ENCODE measurements at regions not wholly inside any gene's neighbourhood (a gene's known extent, or its start where the extent isn't known, plus 50 kb on each side); places are given as distances from the start of the nearest gene placed in this dataset.
"Not testable (repeated sequence)": the region's sequence is repeated elsewhere in the genome, so short reads cannot be mapped to it uniquely, and the experiment has no call there.

DNA sequence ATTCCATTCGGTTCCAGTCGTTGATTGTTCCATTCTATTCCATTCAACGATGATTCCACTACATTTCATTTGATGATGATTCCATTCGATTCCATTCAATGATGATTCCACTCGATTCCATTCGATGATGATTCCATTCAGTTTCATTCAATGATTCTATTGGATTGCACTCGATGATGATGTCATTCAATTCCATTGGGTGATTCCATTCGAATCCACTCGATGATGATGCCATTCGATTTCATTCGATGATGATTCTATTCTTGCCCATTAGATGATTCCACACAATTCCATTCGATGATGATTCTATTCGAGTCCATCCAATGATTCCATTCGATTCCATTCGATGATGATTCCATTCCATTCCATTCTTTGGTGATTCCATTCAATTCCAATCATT lies 1283.7 kb downstream of the TP53TG3F start:
- H3K4me3 Mint-ChIP-seq, result no peak overlapping the region
- no peak for ATAC-seq
- H3K9me3 Mint-ChIP-seq, result peaks cover 35% of the 10 kb centered on the region
- no peaks in the 10 kb centered on the region for H3K27me3 Mint-ChIP-seq
- no peaks in the 10 kb centered on the region for H3K4me1 Mint-ChIP-seq
- peaks cover 4% of the 10 kb centered on the region for H3K36me3 Mint-ChIP-seq
- H3K27ac Mint-ChIP-seq, result no peak overlapping the region

DNA sequence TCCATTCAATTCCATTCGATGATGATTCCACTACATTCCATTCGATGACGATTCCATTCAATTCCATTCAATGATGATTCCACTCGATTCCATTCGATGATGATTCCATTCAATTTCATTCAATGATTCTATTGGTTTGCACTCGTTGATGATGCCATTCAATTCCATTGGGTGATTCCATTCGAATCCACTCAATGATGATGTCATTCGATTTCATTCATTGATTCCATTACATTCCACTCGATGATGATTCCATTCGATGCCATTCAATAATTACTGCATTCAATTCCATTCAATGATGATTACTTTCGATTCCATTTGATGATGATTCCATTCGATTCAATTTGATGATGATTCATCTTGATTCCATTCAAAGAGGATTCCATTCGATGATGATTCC lies 1299.4 kb downstream of the TP53TG3F start:
- Mint-ChIP-seq H3K27me3 (no peaks in the 10 kb centered on the region), H3K4me3 (no peak overlapping the region), H3K9me3 (peaks cover 78% of the 10 kb centered on the region), H3K27ac (no peak overlapping the region), H3K36me3 (no peaks in the 10 kb centered on the region), H3K4me1 (no peaks in the 10 kb centered on the region)
- ATAC-seq, result no peak

DNA sequence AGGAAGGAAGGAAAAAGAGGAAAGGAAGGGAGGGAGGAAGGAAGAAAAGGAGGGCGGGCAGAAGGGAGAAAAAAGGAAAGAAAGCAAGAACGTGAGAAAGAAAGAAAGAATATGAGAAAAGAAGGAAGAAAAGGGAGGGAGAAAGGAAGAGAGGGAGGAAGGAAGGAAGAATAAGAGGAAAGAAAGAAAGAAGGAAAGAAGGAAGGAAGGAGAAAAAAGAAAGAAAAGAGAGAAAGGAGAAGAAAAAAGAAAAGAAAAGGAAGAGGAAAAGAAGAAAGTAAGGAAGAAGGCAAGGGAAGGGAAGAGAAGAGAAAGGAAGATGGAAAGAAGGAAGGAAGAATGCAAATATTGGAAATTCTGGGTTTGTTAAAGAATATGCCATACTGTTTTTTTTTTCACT lies 1332.4 kb downstream of the TP53TG3F start:
- not testable (repeated sequence) for H3K27me3 Mint-ChIP-seq, ATAC-seq, H3K27ac Mint-ChIP-seq, H3K4me3 Mint-ChIP-seq, H3K36me3 Mint-ChIP-seq, H3K4me1 Mint-ChIP-seq
- peaks cover 16% of the 10 kb centered on the region for H3K9me3 Mint-ChIP-seq

DNA sequence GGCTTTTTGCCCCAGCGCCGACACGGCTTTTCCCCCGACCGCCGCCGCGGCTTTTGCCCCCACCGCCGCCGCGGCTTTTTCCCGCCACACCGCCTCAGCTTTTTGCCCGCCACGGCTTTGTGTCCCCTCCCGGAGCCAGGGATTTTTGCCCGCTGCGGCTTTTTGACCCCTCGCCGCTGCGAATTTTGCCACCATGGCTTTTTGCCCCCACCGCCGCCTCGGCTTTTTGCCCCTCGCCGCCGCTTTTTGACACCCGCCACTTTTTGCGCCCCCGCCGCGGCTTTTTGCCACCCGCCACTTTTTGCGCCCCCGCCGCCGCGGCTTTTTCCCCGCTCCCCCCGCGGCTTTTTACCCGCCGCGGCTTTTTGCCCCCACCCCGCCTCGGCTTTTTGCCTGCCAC lies 1342.5 kb downstream of the TP53TG3F start:
- Mint-ChIP-seq H3K9me3 (peaks cover 8% of the 10 kb centered on the region), H3K27ac (no peak overlapping the region), H3K4me3 (no peak overlapping the region), H3K36me3 (no peaks in the 10 kb centered on the region), H3K4me1 (no peaks in the 10 kb centered on the region), H3K27me3 (no peaks in the 10 kb centered on the region)
- ATAC-seq, result no peak

DNA sequence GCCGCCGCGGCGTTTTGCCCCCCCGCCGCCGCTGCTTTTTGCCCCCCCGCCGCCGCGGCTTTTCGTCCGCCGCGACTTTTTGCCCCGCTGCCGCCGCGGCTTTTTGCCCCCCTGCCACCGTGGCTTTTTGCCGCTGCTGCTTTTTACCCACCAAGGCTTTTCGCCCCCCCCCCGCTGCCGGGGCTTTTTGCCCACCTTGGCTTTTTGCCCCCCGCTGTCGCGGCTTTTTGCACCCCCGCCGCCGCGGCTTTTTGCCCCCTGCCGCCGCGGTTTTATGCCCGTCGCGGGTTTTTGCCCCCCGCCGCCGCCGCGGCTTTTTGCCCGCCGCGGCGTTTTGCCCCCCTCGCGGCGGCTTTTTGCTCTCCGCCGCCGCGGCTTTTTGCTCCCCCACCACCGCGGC lies 1343.0 kb downstream of the TP53TG3F start:
- Mint-ChIP-seq H3K9me3 (peaks cover 8% of the 10 kb centered on the region), H3K36me3 (no peaks in the 10 kb centered on the region), H3K27ac (no peak overlapping the region), H3K27me3 (no peaks in the 10 kb centered on the region), H3K4me1 (no peaks in the 10 kb centered on the region), H3K4me3 (no peak overlapping the region)
- no peak for ATAC-seq

DNA sequence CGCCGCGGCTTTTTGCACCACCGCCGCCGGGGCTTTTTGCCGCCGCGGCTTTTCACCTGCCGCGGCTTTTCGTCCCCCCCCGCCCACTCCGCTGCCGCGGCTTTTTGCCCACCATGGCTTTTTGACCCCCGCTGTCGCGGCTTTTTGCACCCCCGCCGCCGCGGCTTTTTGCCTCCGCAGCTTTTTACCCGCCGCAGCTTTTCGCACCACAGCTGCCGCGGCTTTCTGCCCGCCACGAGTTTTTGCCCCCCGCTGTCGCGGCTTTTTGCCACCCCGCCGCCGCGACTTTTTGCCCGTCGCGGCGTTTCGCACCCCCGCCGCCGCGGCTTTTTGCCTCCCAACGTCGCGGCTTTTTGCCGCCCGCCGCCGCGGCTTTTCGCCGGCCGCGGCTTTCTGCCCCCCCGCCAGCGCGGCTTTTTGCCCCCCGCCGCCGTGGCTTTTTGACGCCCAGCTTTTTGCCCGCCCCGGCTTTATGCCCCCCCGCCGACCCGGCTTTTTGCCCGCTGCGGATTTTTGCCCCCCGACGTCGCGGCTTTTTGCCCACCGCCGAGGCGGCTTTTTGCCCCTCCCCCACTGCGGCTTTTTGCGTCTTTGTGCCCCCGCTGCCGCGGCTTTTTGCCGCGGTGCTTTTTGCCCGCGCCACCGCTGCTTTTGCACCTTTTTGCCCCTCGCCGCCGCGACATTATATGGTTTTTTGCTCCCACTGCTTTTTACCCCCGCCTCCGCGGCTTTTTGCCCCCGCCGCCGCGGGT lies 1343.6 kb downstream of the TP53TG3F start:
- H3K27me3 Mint-ChIP-seq, result no peaks in the 10 kb centered on the region
- no peaks in the 10 kb centered on the region for H3K4me1 Mint-ChIP-seq
- ATAC-seq, result no peak

DNA sequence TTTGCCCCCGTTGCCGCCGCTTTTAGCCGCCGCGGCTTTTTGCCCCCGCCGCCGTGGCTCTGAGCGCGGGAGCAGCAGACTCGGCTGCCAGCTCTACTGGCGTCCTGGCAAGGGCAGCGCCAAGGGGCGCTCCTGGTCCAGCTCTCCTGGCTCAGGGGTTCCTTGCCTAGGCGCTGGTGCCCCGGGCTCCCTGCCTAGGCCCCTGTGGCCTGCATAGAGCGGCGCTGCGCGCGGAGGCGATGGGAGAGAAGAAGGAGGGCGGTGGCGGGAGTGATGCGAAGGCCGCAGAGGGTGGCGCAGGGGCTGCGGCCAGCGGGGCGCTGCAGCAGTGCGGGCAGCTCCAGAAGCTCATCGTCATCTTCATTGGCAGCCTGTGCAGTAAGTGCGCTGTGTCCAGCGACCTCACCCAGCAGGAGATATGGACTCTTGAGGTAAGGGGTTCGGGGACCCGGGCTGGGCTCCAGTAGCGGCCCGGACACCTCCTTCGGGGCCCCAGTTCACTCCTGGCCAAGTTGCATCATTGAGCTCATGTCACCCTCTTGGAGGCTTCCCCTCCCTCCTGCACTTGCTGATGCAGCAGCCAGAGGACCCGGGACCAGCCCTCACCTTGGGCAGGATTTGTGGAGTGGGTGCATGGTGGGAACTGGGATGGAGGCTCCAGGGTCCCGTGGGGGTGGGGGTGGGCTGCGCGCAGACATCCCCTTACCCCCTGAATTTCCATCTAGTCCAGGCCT lies 1344.4 kb downstream of the TP53TG3F start:
- Mint-ChIP-seq H3K36me3 (no peaks in the 10 kb centered on the region), H3K4me3 (no peak overlapping the region), H3K9me3 (peaks cover 5% of the 10 kb centered on the region), H3K27me3 (no peaks in the 10 kb centered on the region), H3K4me1 (no peaks in the 10 kb centered on the region), H3K27ac (no peak overlapping the region)
- no peak for ATAC-seq

More for the DNA sequence above, 1343.6 kb downstream of the TP53TG3F start:
- Mint-ChIP-seq H3K9me3 (peaks cover 8% of the 10 kb centered on the region), H3K36me3 (no peaks in the 10 kb centered on the region), H3K4me3 (no peak overlapping the region), H3K27ac (no peak overlapping the region)

DNA sequence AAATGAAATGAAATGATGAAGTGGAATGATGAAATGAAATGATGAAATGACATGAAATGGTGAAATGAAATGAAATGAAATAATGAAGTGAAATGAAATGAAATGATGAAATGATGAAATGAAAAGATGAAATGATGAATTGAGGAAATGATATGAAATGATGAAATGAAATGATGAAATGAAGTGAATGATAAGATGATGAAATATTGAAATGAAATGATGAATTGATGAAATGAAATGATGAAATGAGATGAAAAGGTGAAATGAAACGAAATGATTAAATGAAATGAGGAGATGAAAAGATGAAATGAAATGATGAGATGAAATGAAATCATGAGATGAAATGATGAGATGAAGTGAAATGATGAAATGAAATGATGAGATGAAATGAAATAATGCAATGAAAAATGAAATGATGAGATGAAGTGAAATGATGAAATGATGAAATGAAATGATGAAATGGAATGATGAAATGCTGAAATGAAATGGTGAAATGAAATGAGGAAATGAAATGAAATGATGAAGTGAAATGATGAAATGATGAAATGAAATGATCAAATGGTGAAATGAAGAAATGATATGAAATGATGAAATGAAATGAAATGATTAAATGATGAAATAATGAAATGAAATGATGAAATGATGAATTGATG lies 1347.7 kb downstream of the TP53TG3F start:
- H3K36me3 Mint-ChIP-seq, H3K4me3 Mint-ChIP-seq: not testable (repeated sequence)

DNA sequence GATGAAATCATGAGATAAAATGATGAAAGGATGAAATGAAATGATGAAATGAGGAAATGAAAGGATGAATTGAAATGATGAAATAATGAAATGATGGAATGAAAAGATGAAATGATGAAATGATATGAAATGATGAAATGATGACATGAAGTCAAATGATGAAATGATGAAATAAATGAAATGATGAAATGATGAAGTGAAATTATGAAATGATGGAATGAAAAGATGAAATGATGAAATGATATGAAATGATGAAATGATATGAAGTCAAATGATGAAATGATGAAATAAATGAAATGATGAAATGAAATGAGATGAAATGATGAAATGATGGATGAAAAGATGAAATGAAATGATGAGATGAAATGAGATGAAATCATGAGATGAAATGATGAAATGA lies 1348.4 kb downstream of the TP53TG3F start:
- H3K4me3 Mint-ChIP-seq, H3K36me3 Mint-ChIP-seq, H3K27ac Mint-ChIP-seq, H3K9me3 Mint-ChIP-seq, H3K27me3 Mint-ChIP-seq, ATAC-seq, H3K4me1 Mint-ChIP-seq: not testable (repeated sequence)

More for the DNA sequence above, 1347.7 kb downstream of the TP53TG3F start:
- ATAC-seq, H3K27ac Mint-ChIP-seq, H3K27me3 Mint-ChIP-seq, H3K9me3 Mint-ChIP-seq, H3K4me1 Mint-ChIP-seq: not testable (repeated sequence)

DNA sequence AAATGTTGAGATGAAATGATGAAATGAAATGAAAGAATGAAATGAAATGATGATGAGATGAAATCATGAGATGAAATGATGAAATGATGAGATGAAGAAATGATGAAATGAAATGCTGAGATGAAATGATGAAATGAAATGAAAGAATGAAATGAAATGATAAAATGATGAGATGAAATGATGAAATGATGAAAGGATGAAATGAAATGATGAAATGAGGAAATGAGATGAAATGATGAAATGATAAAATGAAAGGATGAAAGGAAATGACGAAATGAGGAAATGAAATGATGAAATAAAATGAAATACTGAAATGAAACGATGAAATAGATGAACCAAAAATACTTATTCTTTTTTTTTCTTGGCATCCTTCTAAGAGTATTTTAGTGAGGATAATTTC lies 1349.1 kb downstream of the TP53TG3F start:
- H3K4me1 Mint-ChIP-seq, result not testable (repeated sequence)

More for the DNA sequence above, 1349.1 kb downstream of the TP53TG3F start:
- not testable (repeated sequence) for ATAC-seq, H3K27me3 Mint-ChIP-seq, H3K27ac Mint-ChIP-seq, H3K36me3 Mint-ChIP-seq, H3K4me3 Mint-ChIP-seq, H3K9me3 Mint-ChIP-seq

Measured in stimulated activated memory B cell treated with anti-CD40 and anti-IgM and Interleukin-4, amounts not matched to agents 10 μg/mL and 1 μg/mL and 100 μg/mL, for 72 hours (primary cell).